H1 (cell line): ENCODE measurements at regions not wholly inside any gene's neighbourhood (a gene's known extent, or its start where the extent isn't known, plus 50 kb on each side); places are given as distances from the start of the nearest gene placed in this dataset.

Experiments
- CTCF ChIA-PET: fragments of 300-600 bp; sonication (Branson Sonifier 250); formaldehyde crosslinking; loops from one replicate; lab custom pipeline; 2021; ENCODE audit not compliant: partially characterized antibody; lab: Charles Lee
- POLR2A ChIA-PET: fragments of 300-600 bp; sonication (Branson Sonifier 250); formaldehyde crosslinking; loops from one replicate; lab custom pipeline; 2021; ENCODE audit warnings: inconsistent platforms; ENCODE audit not compliant: partially characterized antibody; lab: Charles Lee
- DNase-seq, 2 experiments: peaks; one replicate each; pipeline versions ENCODE4 v3.0.0 to v3.0.0-alpha.2; 2010 to 2022; ENCODE audit warnings: low spot score in 2 of 2, low read depth in 1 of 2, mixed read lengths in 1 of 2
- FAIRE-seq: peaks from 2 replicates; lab custom pipeline; 2011; peaks lifted over from hg19 to GRCh38; lab: Jason Lieb, UNC
- H2AFZ ChIP-seq: 2 replicates; pipeline ENCODE4 v1.8.1; 2012; ENCODE audit warnings: low read length, inconsistent platforms
- H2AK5ac ChIP-seq: 2 replicates; pipeline ENCODE4 v1.6.1; 2013; ENCODE audit warnings: low read depth, low read length
- H2BK120ac ChIP-seq: replicated peaks from 2 replicates; pipeline ENCODE3; 2013; ENCODE audit warnings: low read depth, low read length, inconsistent platforms
- H2BK12ac ChIP-seq: 2 replicates; pipeline ENCODE4 v1.6.1; 2013; ENCODE audit warnings: low read depth, low read length
- H2BK15ac ChIP-seq: 2 replicates; pipeline ENCODE4 v1.6.1; 2013; ENCODE audit warnings: low read length
- H2BK20ac ChIP-seq: 2 replicates; pipeline ENCODE4 v1.6.1; 2013; ENCODE audit warnings: low read length
- H2BK5ac ChIP-seq: 2 replicates; pipeline ENCODE4 v1.6.1; 2013; ENCODE audit warnings: low read depth, low read length
- H3K14ac ChIP-seq: 2 replicates; pipeline ENCODE4 v1.6.1; 2013; ENCODE audit warnings: inconsistent platforms; ENCODE audit not compliant: insufficient read length
- H3K18ac ChIP-seq: 2 replicates; pipeline ENCODE4 v1.6.1; 2013; ENCODE audit warnings: low read length; ENCODE audit errors: extremely low read depth
- H3K23ac ChIP-seq: 2 replicates; pipeline ENCODE4 v1.6.1; 2013; ENCODE audit warnings: inconsistent platforms; ENCODE audit not compliant: insufficient read length
- H3K23me2 ChIP-seq: 2 replicates; pipeline ENCODE4 v1.6.1; 2013; ENCODE audit warnings: low read depth, low read length
- H3K27ac ChIP-seq: 2 replicates; pipeline ENCODE4 v1.6.1; 2011; ENCODE audit warnings: low read depth, low read length, inconsistent platforms
- H3K27me3 ChIP-seq, 4 experiments: replicated peaks in 1 of 4; 1 replicate in 1 of 4; 2 replicates in 3 of 4; pipeline versions ENCODE4 v1.6.1 to v1.8.1; 2011 to 2013; ENCODE audit warnings: low read length in 3 of 4, mild to moderate bottlenecking in 3 of 4, inconsistent platforms in 2 of 4, mixed read lengths in 2 of 4, moderate library complexity in 1 of 4; ENCODE audit not compliant: control insufficient read depth in 3 of 4, insufficient read depth in 3 of 4; ENCODE audit errors: extremely low read depth in 1 of 4
- H3K36me3 ChIP-seq, 4 experiments: 2 replicates each; pipeline versions ENCODE4 v1.6.1 to v1.8.1; 2011 to 2013; ENCODE audit warnings: mild to moderate bottlenecking in 4 of 4, low read length in 3 of 4, moderate library complexity in 2 of 4, control low read depth in 1 of 4, inconsistent platforms in 1 of 4; ENCODE audit not compliant: insufficient read depth in 4 of 4, control insufficient read depth in 2 of 4
- H3K4ac ChIP-seq: replicated peaks from 2 replicates; pipeline ENCODE3; 2013; ENCODE audit warnings: low read length, low read depth, mixed read lengths, inconsistent platforms; ENCODE audit not compliant: insufficient read length
- H3K4me1 ChIP-seq, 4 experiments: replicated peaks in 1 of 4; 1 replicate in 1 of 4; 2 replicates in 3 of 4; pipeline versions ENCODE4 v1.6.1 to v1.8.1; 2011 to 2013; ENCODE audit warnings: low read length in 3 of 4, inconsistent platforms in 2 of 4, mixed read lengths in 1 of 4; ENCODE audit not compliant: insufficient read depth in 4 of 4, control insufficient read depth in 3 of 4
- H3K4me2 ChIP-seq, 2 experiments: 2 replicates each; pipeline versions ENCODE4 v1.6.1 to v1.8.1; 2011 to 2013; ENCODE audit warnings: low read depth in 2 of 2, low read length in 2 of 2, control low read depth in 1 of 2, inconsistent platforms in 1 of 2, mild to moderate bottlenecking in 1 of 2; ENCODE audit not compliant: insufficient read depth in 1 of 2
- H3K4me3 ChIP-seq, 4 experiments: fragments of 200-600, 300-600 bp in 1 of 4; sonication (generic), shearing (Covaris generic), sonication (Bioruptor Twin) in 1 of 4; 2 replicates each; pipeline versions ENCODE4 v1.5.1 to v1.8.1; 2011 to 2016; ENCODE audit warnings: low read length in 4 of 4, low read depth in 3 of 4, control low read depth in 2 of 4, inconsistent platforms in 2 of 4, mild to moderate bottlenecking in 2 of 4, mixed read lengths in 1 of 4, moderate library complexity in 1 of 4; ENCODE audit not compliant: insufficient read depth in 2 of 4; ENCODE audit errors: extremely low read depth in 1 of 4
- H3K56ac ChIP-seq: replicated peaks from 2 replicates; pipeline ENCODE3; 2013; ENCODE audit warnings: low read depth, mild to moderate bottlenecking, mixed read lengths, low read length, inconsistent platforms; ENCODE audit not compliant: insufficient read length
- H3K79me1 ChIP-seq: 2 replicates; pipeline ENCODE4 v1.6.1; 2013; ENCODE audit warnings: low read depth, low read length, control low read depth
- H3K79me2 ChIP-seq, 2 experiments: 2 replicates each; pipeline versions ENCODE4 v1.6.1 to v1.8.1; 2012 to 2013; ENCODE audit warnings: low read length in 2 of 2, mild to moderate bottlenecking in 2 of 2, inconsistent platforms in 1 of 2; ENCODE audit not compliant: insufficient read depth in 2 of 2, control insufficient read depth in 1 of 2
- H3K9ac ChIP-seq, 4 experiments: replicated peaks in 1 of 4; 1 replicate in 1 of 4; 2 replicates in 3 of 4; pipeline versions ENCODE4 v1.6.1 to v1.8.1; 2011 to 2013; ENCODE audit warnings: low read depth in 3 of 4, low read length in 3 of 4, control low read depth in 2 of 4, mild to moderate bottlenecking in 2 of 4, moderate library complexity in 2 of 4, inconsistent platforms in 1 of 4; ENCODE audit errors: extremely low read depth in 1 of 4
- H3K9me3 ChIP-seq, 2 experiments: 2 replicates each; pipeline versions ENCODE4 v1.6.1 to v1.8.1; 2012 to 2013; ENCODE audit warnings: mild to moderate bottlenecking in 2 of 2, moderate library complexity in 2 of 2, control low read depth in 1 of 2, inconsistent platforms in 1 of 2, low read depth in 1 of 2, low read length in 1 of 2, mixed read lengths in 1 of 2; ENCODE audit not compliant: insufficient read depth in 2 of 2
- H4K20me1 ChIP-seq, 2 experiments: replicated peaks in 1 of 2; 2 replicates each; pipeline versions ENCODE3 to v1.8.1; 2011 to 2013; ENCODE audit warnings: inconsistent platforms in 2 of 2, low read length in 2 of 2, mild to moderate bottlenecking in 1 of 2; ENCODE audit not compliant: insufficient read depth in 2 of 2, control insufficient read depth in 1 of 2
- H4K5ac ChIP-seq: 2 replicates; pipeline ENCODE4 v1.6.1; 2013; ENCODE audit warnings: low read length, low read depth, mixed read lengths, inconsistent platforms; ENCODE audit not compliant: insufficient read length
- H4K8ac ChIP-seq: 2 replicates; pipeline ENCODE4 v1.8.0; 2013; ENCODE audit warnings: mild to moderate bottlenecking, moderate library complexity, low read length, inconsistent platforms; ENCODE audit not compliant: insufficient read depth; ENCODE audit errors: extremely low read depth
- H4K91ac ChIP-seq: replicated peaks from 2 replicates; pipeline ENCODE3; 2013; ENCODE audit warnings: low read length, mixed read lengths, inconsistent platforms; ENCODE audit not compliant: insufficient read length
- ASH2L ChIP-seq: fragments of 200-600, 300-600 bp; sonication (generic); IDR thresholded peaks from one replicate; pipeline ENCODE4 v1.7.1; 2017; ENCODE audit warnings: low read length
- BCL11A ChIP-seq, 2 experiments: IDR thresholded peaks; one replicate each; pipeline ENCODE4 v1.6.1; 2011; ENCODE audit warnings: low read depth in 2 of 2, low read length in 2 of 2, mild to moderate bottlenecking in 2 of 2
- CEBPB ChIP-seq: IDR thresholded peaks from 2 replicates; pipeline ENCODE4 v1.6.1; 2012; ENCODE audit warnings: low read depth, low read length
- CTBP2 ChIP-seq: IDR thresholded peaks from 2 replicates; pipeline ENCODE4 v1.7.0; 2011; ENCODE audit warnings: borderline replicate concordance, mild to moderate bottlenecking, moderate library complexity, mixed read lengths, low read length; ENCODE audit not compliant: insufficient read depth, insufficient read length
- EZH2 ChIP-seq: fragments of 200-600 bp; sonication (generic); IDR thresholded peaks from 2 replicates; pipeline ENCODE4 v1.7.1; 2012; ENCODE audit warnings: low read depth, mild to moderate bottlenecking, moderate library complexity, low read length, inconsistent platforms; ENCODE audit not compliant: severe bottlenecking
- HDAC6 ChIP-seq: IDR thresholded peaks from one replicate; pipeline ENCODE4 v1.7.1; 2012; ENCODE audit warnings: low read depth, mild to moderate bottlenecking, inconsistent platforms, low read length, moderate library complexity
- NRF1 ChIP-seq: IDR thresholded peaks from 2 replicates; pipeline ENCODE4 v1.6.1; 2011; ENCODE audit warnings: mild to moderate bottlenecking, low read depth, low read length, improper control_type of control experiment
- RXRA ChIP-seq: IDR thresholded peaks from 2 replicates; pipeline ENCODE4 v1.6.1; 2011; ENCODE audit warnings: low read depth, mild to moderate bottlenecking, low read length, moderate library complexity; ENCODE audit not compliant: insufficient read depth
- SIX5 ChIP-seq: IDR thresholded peaks from 2 replicates; pipeline ENCODE4 v1.6.1; 2011; ENCODE audit warnings: mild to moderate bottlenecking, low read depth, low read length
- TEAD4 ChIP-seq: IDR thresholded peaks from 2 replicates; pipeline ENCODE4 v1.6.1; 2012; ENCODE audit warnings: low read depth, low read length, inconsistent platforms, mixed read lengths
- YY1 ChIP-seq: IDR thresholded peaks from 2 replicates; pipeline ENCODE4 v1.6.1; 2011; ENCODE audit warnings: low read depth, mild to moderate bottlenecking, low read length
- WGBS, 2 experiments: shearing (Covaris generic) in 1 of 2; methylation state at CpG; one replicate each; pipeline versions ENCODE4 v1.1.6 to v1.1.7; 2013 to 2015; ENCODE audit warnings: low lambda C conversion rate in 2 of 2, mixed read lengths in 2 of 2, inconsistent platforms in 1 of 2, low coverage in 1 of 2, missing lambda C conversion rate in 1 of 2; ENCODE audit not compliant: insufficient replicate concordance in 2 of 2, insufficient coverage in 1 of 2, insufficient read length in 1 of 2; ENCODE audit errors: extremely low coverage in 1 of 2, missing lambda C conversion rate in 1 of 2; 5-methylcytosine and 5-hydroxymethylcytosine counted together
- TF ChIP-seq, protein P1 (sequence below), 3 experiments: IDR thresholded peaks; 1 replicate in 2 of 3; 2 replicates in 1 of 3; pipeline versions ENCODE4 v1.5.1 to v1.6.1; 2011; ENCODE audit warnings: low read length in 3 of 3, mild to moderate bottlenecking in 3 of 3, inconsistent platforms in 2 of 3, low read depth in 1 of 3, moderate library complexity in 1 of 3; ENCODE audit not compliant: insufficient read depth in 1 of 3; ENCODE audit errors: control extremely low read depth in 1 of 3

DNA sequence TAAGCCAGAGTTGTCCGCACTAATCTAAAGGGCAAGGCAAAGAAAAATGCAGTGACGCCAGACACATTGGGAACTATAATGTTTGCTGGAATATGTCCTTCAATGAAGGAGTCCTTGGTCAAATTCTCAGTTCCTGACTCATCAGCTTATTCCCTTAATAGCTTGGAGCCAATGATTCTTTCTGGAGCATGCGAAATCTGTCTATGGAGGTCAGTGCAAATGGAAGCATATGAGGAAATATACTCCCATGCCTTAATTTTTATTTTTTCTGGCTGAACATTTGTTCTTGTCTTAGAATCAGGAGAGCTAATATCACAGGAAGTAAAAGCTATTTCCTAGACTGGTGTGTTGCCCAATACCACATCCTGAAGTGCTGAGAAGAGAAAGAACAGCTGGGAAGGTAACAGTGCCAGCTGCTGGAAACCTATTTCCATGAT lies 289.8 kb upstream of the SPRY2 start:
- Histone ChIP-seq H3K79me2 (no peaks in the 10 kb centered on the region), H3K9ac (no peak overlapping the region), H4K91ac (no peak overlapping the region), H3K23me2 (no peaks in the 10 kb centered on the region; the same call in 1 of the 2 replicates), H3K27me3 (no peaks in the 10 kb centered on the region), H3K4ac (no peak overlapping the region), H3K23ac (no peak overlapping the region), H3K14ac (no peak overlapping the region), H4K5ac (no peak overlapping the region), H3K27ac (no peak overlapping the region), H2AFZ (no peak overlapping the region), H3K4me2 (no peak overlapping the region), H2BK5ac (no peak overlapping the region), H4K8ac (no peak overlapping the region), H2BK12ac (no peak overlapping the region), H3K56ac (no peak overlapping the region), H3K4me3 (no peak overlapping the region), H2BK20ac (no peak overlapping the region), H2BK15ac (no peak overlapping the region), H2BK120ac (no peak overlapping the region), H2AK5ac (no peak overlapping the region), H3K36me3 (no peaks in the 10 kb centered on the region), H3K18ac (no peak overlapping the region), H4K20me1 (no peaks in the 10 kb centered on the region), H3K9me3 (no peaks in the 10 kb centered on the region), H3K79me1 (no peaks in the 10 kb centered on the region), H3K4me1 (peaks cover 0 to 4% (median 0%) of the 10 kb centered on the region in 4 experiments; a peak in 1 of 7 replicates)
- DNase-seq = no peak
- no peak for FAIRE-seq
- 88% methylated on average over 3 of the region's 3 CpGs; no CpG with 5 or more reads in 1 of the 2 experiments for WGBS, 2 experiments
- ChIA-PET POLR2A (no interaction called here), CTCF (no interaction called here)
- no peak for TF ChIP-seq YY1
- no peak for TF ChIP-seq ASH2L
- TF ChIP-seq EZH2 = no peak
- no peak for TF ChIP-seq NRF1
- no peak for TF ChIP-seq CTBP2
- TF ChIP-seq, protein P1, sequence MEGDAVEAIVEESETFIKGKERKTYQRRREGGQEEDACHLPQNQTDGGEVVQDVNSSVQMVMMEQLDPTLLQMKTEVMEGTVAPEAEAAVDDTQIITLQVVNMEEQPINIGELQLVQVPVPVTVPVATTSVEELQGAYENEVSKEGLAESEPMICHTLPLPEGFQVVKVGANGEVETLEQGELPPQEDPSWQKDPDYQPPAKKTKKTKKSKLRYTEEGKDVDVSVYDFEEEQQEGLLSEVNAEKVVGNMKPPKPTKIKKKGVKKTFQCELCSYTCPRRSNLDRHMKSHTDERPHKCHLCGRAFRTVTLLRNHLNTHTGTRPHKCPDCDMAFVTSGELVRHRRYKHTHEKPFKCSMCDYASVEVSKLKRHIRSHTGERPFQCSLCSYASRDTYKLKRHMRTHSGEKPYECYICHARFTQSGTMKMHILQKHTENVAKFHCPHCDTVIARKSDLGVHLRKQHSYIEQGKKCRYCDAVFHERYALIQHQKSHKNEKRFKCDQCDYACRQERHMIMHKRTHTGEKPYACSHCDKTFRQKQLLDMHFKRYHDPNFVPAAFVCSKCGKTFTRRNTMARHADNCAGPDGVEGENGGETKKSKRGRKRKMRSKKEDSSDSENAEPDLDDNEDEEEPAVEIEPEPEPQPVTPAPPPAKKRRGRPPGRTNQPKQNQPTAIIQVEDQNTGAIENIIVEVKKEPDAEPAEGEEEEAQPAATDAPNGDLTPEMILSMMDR (IDR thresholded peaks at IDR 0.05; ENCODE audit: control extremely low read depth in 1 of 3, insufficient read depth in 1 of 3, low read depth in 1 of 3, low read length in 3 of 3) = no peak
- no peak for TF ChIP-seq TEAD4
- no peak for TF ChIP-seq HDAC6
- TF ChIP-seq SIX5 = no peak
- no peak for TF ChIP-seq CEBPB
- no peak for TF ChIP-seq RXRA
- TF ChIP-seq BCL11A (IDR thresholded peaks at IDR 0.05; ENCODE audit: low read depth in 2 of 2, low read length in 2 of 2) = no peak
